Neural crest cell (in vitro differentiated cells): ENCODE measurements at regions not wholly inside any gene's neighbourhood (a gene's known extent, or its start where the extent isn't known, plus 50 kb on each side); places are given as distances from the start of the nearest gene placed in this dataset.

Source experiments
- DNase-seq: peaks from one replicate; pipeline ENCODE4 v3.0.0; 2021; ENCODE audit warnings: low read depth, mixed read lengths, low spot score
- H3K27ac Mint-ChIP-seq: one replicate; pipeline ENCODE4 v1.8.0; 2021; ENCODE audit warnings: mild to moderate bottlenecking, mixed read lengths; ENCODE audit not compliant: unreplicated experiment
- H3K27me3 Mint-ChIP-seq: 2 replicates; pipeline ENCODE4 v1.8.0; 2021; ENCODE audit warnings: low read depth, mild to moderate bottlenecking, mixed read lengths
- H3K36me3 Mint-ChIP-seq: 2 replicates; pipeline ENCODE4 v1.8.0; 2021; ENCODE audit warnings: low read depth, mild to moderate bottlenecking, mixed read lengths
- H3K4me1 Mint-ChIP-seq: 2 replicates; pipeline ENCODE4 v1.8.0; 2021; ENCODE audit warnings: mixed read lengths
- H3K4me3 Mint-ChIP-seq: one replicate; pipeline ENCODE4 v1.8.0; 2021; ENCODE audit warnings: mild to moderate bottlenecking, mixed read lengths
- H3K9me3 Mint-ChIP-seq: 2 replicates; pipeline ENCODE4 v1.8.0; 2021; ENCODE audit warnings: mixed read lengths
- CTCF ChIP-seq: fragments of 200-600 bp; sonication (generic); conservative IDR thresholded peaks from 2 replicates; pipeline ENCODE4 v1.5.0; 2021; ENCODE audit warnings: antibody characterized with exemption, mild to moderate bottlenecking

- no peak for DNase-seq
- no peaks in the 10 kb centered on the region for H3K36me3 Mint-ChIP-seq
- TF ChIP-seq CTCF: no peak
- no peak overlapping the region for H3K27ac Mint-ChIP-seq
- peaks cover 2% of the 10 kb centered on the region for H3K9me3 Mint-ChIP-seq
- peaks cover 29% of the 10 kb centered on the region for H3K4me1 Mint-ChIP-seq
- peaks cover 4% of the 10 kb centered on the region for H3K27me3 Mint-ChIP-seq
- no peak overlapping the region for H3K4me3 Mint-ChIP-seq
These were observed 130.5 kb downstream of the HFE start for GRCh38 chr6:26217714-26218075.

DNA sequence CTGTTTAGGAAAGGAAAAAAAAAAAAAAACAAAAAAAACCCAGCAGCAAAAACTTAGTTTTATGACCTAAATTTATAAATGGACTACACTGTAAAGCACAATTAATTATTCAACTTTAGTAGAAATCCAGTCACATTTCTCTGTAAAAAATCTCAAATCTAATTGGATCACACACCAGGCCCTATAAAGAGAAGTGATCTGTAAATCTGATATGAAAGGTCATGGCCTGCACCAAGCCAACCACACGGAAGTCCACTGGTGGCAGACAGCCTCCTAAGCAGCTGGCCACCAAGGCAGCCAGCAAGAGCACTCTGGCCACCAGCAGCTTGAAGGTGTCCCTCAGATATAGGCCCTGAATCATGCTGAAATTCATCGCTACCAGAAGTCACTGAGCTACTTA, 131.6 kb downstream of the HFE start:
- Mint-ChIP-seq H3K4me1 (peaks cover 24% of the 10 kb centered on the region), H3K27ac (no peak overlapping the region), H3K27me3 (no peaks in the 10 kb centered on the region), H3K9me3 (no peaks in the 10 kb centered on the region), H3K36me3 (no peaks in the 10 kb centered on the region), H3K4me3 (no peak overlapping the region)
- no peak for TF ChIP-seq CTCF
- no peak for DNase-seq

DNA sequence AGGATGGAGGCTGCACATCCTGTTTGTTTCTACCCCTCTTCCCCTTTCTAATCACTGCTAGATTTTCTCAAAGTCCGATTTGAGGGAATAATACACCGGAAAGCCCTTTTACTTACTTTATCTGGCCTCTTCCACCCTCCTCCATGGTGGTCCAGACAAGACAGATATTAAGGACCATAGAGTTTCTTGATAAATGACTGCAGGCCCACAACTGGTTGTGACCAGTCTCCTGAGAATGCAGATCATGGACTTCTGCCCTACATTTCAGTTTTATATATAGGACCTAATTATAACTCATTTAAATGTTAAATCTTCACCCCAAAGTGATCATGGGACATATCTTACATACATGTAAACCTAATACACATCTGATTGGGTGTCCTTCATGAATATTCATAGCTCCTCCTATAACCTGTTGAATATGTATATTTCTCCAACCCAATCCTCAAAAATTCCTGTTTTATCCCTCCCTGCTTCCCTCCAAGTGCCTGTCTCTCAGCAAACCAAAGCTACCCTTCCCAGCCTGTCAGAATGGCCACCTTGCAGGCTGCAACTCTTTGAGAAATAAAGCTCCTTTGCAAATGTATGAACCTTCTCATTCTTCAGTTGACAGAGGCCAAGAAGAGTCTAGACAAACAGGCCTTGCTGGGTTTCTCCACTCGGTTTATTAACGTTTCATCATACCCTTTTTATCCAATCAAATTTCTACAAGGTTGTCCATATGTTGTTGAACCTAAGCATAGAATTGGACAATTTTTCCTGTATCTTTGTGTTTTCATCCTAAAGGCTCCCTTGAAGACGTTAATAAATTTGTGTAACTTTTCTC, 133.1 kb downstream of the HFE start:
- H3K27me3 Mint-ChIP-seq: no peaks in the 10 kb centered on the region
- no peaks in the 10 kb centered on the region for H3K9me3 Mint-ChIP-seq
- peak overlapping the region; percentile 82 for H3K4me3 Mint-ChIP-seq
- H3K27ac Mint-ChIP-seq: no peak overlapping the region
- peaks cover 19% of the 10 kb centered on the region for H3K4me1 Mint-ChIP-seq
- TF ChIP-seq CTCF: no peak
- H3K36me3 Mint-ChIP-seq: no peaks in the 10 kb centered on the region
- DNase-seq: no peak

- no peak overlapping the region for H3K4me3 Mint-ChIP-seq
- H3K27ac Mint-ChIP-seq: no peak overlapping the region
These were observed 134.0 kb downstream of the HFE start for GRCh38 chr6:26221186-26221585.

GRCh38 chr6:26222571-26222970, 135.3 kb downstream of the HFE start:
- TF ChIP-seq CTCF: no peak
- Mint-ChIP-seq H3K4me1 (peaks cover 27% of the 10 kb centered on the region), H3K9me3 (no peaks in the 10 kb centered on the region), H3K36me3 (no peaks in the 10 kb centered on the region), H3K27ac (no peak overlapping the region), H3K4me3 (no peak overlapping the region), H3K27me3 (no peaks in the 10 kb centered on the region)
- DNase-seq: no peak

More at GRCh38 chr6:26221186-26221585, 134.0 kb downstream of the HFE start:
- Mint-ChIP-seq H3K36me3 (no peaks in the 10 kb centered on the region), H3K9me3 (no peaks in the 10 kb centered on the region), H3K27me3 (no peaks in the 10 kb centered on the region), H3K4me1 (peaks cover 19% of the 10 kb centered on the region)
- no peak for DNase-seq
- no peak for TF ChIP-seq CTCF
